ENCODE measurements at regions not wholly inside any gene's neighbourhood (a gene's known extent, or its start where the extent isn't known, plus 50 kb on each side); places are given as distances from the start of the nearest gene placed in this dataset.

DNA sequence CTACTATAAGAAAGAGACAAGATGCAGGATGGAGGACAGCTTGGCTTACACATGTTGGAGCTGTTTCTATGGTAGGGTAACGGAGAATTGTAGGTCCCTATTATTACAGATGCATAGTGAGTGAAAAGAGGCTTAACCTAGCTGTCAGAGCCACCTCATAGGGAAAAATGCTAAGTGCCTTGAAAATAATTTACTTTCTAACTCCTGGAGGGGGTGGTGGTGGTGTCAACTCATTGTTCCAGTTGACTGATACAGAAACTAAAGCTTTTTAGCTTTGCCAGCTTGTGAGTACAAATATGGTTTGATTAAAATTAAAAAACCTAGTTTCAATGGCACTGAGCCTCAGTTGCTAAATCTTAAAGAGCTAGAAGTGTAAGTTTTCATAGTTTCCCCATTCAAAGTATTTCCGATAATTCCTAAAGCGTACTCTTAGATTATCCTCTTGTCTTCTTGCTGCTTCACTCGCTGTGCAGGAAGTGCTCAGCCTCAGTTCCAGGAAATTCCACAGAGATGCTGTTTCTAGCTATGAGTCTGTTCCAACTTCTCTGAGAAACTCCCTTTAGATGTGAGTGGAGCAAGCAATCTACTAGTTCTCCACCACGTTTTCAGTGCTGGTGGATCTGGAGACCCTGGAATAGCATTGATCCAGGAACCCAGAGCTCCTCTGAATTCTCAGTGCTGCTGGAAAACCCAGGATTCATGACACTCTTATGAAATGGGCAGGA, 265.2 kb downstream of the DMAC1 start:
- no peak for TF ChIP-seq CTCF (IDR thresholded peaks at IDR 0.05; ENCODE audit: insufficient read depth, low read length, poor library complexity, severe bottlenecking)
- TF ChIP-seq EZH2phosphoT487 (conservative IDR thresholded peaks at IDR 0.05; ENCODE audit: low read length), result no peak

Data from SU-DHL-6 (cell line).